IPS-18c (cell line): ENCODE measurements at regions not wholly inside any gene's neighbourhood (a gene's known extent, or its start where the extent isn't known, plus 50 kb on each side); places are given as distances from the start of the nearest gene placed in this dataset.
"Not testable (repeated sequence)": the region's sequence is repeated elsewhere in the genome, so short reads cannot be mapped to it uniquely, and the experiment has no call there.

Experiments
- H3K4me3 ChIP-seq: 2 replicates; pipeline ENCODE4 v1.7.0; 2013; ENCODE audit warnings: low read depth, mild to moderate bottlenecking, low read length, moderate library complexity; ENCODE audit not compliant: insufficient read depth
- H3K9me3 ChIP-seq: one replicate; pipeline ENCODE4 v1.6.1; 2013; ENCODE audit warnings: mild to moderate bottlenecking, low read length, moderate library complexity; ENCODE audit not compliant: control insufficient read depth, insufficient read depth

- Histone ChIP-seq H3K9me3 (no peaks in the 10 kb centered on the region), H3K4me3 (no peak overlapping the region)
Measured at GRCh38 chr5:143893638-143894037, 81.7 kb downstream of the HMHB1 start.

DNA sequence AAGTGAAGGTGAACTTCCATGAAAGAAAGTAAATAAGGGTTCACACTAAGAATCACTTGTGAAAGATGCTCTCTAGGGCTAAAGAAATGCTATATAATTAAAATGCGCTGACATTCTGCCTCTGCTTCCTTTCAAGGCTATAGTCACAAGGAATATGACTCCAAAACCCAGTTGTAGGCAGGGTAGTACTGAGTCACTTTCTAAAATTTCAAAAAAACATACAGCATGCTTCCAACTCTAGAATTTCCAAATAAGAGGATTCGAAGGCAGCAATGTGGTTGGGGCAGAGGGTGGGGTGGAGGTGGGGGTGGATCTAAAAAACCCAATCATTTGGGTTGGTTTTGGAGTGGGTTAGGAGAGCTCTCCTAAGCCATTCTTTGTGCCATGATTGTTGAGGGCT, 84.6 kb downstream of the HMHB1 start:
- Histone ChIP-seq H3K4me3 (no peak overlapping the region), H3K9me3 (no peaks in the 10 kb centered on the region)

- no peaks in the 10 kb centered on the region for H3K9me3 ChIP-seq
- H3K4me3 ChIP-seq: no peak overlapping the region
Measured at GRCh38 chr5:143896966-143897365, 85.0 kb downstream of the HMHB1 start.

DNA sequence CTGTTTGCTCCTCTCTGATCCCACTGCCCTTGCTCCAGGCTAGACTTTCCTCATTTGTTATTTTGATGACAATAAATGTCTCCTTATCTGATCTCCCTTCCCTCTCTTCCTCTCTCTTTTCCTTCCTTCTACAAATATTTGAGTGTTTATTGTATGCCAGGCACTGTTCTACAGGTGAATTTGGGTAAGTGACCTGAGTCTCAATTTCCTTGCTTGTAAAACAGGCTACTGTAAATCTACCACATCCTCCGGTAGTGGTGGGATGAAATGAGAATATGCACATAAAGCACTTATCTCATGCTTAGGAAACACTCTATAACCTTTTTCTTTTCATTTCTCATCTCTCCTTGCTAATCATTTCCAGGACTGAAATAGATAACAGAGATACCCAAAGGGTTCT, 86.4 kb downstream of the HMHB1 start:
- H3K4me3 ChIP-seq: no peak overlapping the region
- H3K9me3 ChIP-seq: no peaks in the 10 kb centered on the region

GRCh38 chr5:143898916-143899591, 87.1 kb downstream of the HMHB1 start:
- Histone ChIP-seq H3K4me3 (no peak overlapping the region), H3K9me3 (no peaks in the 10 kb centered on the region)

DNA sequence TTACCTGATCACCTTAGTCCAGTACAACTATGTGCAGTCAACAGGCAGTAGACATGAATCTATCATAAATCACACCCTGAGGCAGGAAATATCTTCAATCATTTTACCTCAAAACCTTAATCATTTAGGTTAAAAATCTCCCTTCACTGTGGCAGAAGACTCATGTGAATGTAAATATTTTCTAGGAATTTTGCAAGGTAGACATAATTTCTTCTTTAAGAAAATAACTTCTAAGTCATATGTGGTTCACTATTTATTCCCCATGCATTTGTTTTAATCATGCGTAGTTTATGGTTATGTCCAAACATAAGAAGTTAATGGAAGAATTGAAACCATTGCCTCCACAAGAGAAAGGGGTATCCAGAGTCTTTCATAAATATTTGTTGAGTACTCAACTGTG, 97.0 kb downstream of the HMHB1 start:
- no peak overlapping the region for H3K4me3 ChIP-seq
- no peaks in the 10 kb centered on the region for H3K9me3 ChIP-seq

GRCh38 chr5:143913008-143913752, 101.2 kb downstream of the HMHB1 start:
- Histone ChIP-seq H3K9me3 (no peaks in the 10 kb centered on the region), H3K4me3 (no peak overlapping the region)

DNA sequence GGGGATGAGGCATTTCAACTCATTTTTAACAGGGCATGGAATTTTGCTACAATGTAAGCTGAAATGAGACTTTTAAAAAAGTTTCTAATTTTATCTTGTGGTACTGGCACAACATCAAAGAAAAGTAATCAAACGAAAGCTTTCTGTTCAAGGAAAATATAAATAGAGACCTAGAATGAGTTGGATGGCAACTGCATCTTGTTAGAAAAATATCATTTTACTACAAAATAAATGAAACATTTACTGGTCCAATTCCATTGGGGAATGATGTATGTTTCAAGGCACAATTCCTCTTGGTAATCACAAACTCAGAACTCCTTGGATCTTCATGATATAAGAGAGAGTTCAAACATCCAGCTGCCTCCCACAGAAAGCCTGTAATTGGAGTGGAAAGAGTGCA, 102.8 kb downstream of the HMHB1 start:
- no peak overlapping the region for H3K4me3 ChIP-seq
- no peaks in the 10 kb centered on the region for H3K9me3 ChIP-seq

- H3K9me3 ChIP-seq: no peaks in the 10 kb centered on the region
- no peak overlapping the region for H3K4me3 ChIP-seq
Measured at GRCh38 chr5:143916451-143916850, 104.5 kb downstream of the HMHB1 start.

DNA sequence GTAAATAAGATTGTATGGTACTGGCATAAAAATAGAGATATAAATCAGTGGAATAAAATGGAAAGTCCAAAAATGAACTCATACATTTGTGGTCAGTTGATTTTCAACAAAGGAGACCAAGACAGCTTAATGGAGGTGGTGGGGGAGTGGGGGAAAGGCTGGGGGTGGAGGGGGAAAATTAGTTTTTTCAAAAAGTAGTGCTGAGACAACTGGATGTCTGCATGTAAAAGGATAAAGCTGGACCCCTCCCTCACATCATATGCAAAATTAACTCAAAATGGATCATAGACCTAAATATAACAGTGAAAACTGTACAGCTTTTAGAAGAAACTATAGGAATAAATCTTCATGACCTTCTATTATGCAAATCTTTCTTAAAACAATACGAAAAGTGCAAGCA, 107.0 kb downstream of the HMHB1 start:
- Histone ChIP-seq H3K4me3 (no peak overlapping the region), H3K9me3 (no peaks in the 10 kb centered on the region)

DNA sequence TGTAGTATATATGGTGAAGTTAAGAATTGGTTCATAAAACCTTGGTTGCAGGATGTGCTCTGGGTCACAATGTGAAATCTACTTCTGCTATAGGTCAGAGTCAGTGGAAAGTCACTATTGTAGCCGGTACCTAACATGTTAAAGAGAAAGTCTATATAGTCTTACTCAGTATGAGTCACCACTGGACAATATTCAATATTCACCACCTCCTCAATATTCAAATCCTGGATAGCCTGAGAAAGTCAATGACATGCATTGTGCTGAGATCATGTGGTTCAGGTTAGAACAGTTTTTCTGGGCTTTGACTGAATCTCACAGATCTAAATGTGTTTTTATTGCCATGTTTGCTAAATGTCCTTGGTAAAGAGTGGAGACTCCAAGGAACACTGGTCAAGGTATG, 108.8 kb downstream of the HMHB1 start:
- Histone ChIP-seq H3K4me3 (no peak overlapping the region), H3K9me3 (no peaks in the 10 kb centered on the region)

GRCh38 chr5:143921525-143922311, 109.8 kb downstream of the HMHB1 start:
- no peak overlapping the region for H3K4me3 ChIP-seq
- no peaks in the 10 kb centered on the region for H3K9me3 ChIP-seq

DNA sequence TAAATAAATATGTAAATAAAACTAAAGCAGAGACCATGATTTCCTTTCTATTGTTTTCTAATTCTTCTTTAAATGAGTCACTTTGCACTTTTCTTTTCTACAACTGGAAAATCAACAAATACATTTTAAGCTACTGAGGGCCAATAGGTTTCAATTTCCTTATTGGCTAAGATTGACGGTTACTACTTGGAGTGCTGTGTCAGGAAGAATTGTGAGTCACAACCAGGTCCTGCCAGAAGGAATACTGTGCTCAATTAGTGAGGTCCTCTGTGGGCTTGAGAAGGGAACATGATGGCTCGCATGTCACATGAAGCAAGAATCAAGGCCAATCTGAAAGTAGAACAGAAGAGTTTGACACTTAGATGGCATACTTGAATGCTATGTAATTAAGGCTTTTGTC, 110.8 kb downstream of the HMHB1 start:
- H3K9me3 ChIP-seq: no peaks in the 10 kb centered on the region
- no peak overlapping the region for H3K4me3 ChIP-seq

DNA sequence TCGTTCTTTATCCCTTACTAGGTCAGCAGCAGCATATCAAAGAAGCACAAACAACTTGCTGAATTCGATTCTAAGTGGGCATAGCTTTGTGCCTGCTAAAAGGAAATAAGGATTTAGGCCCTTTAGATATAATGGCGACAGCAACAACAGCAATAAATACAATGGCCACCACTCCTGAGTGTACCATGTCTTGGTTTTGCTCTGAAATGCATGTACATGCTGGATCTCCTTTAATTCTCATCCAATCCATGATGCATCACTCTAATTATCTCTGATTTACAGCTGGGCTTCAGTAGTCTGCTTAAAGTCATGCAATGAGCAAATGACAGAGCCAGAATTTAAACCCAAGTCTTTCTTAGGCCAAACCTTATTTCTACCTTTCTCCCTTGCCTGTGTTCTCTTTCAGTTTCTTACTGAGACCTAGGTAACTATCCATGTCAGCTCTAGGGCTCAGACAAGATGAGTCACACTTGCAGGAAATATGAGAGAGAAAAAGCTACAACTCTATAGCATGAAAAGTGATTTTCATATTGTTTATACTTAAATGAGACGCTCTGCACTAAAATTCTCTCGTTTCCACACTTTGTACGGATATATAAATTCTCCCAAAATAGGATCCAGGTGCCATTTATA, 111.8 kb downstream of the HMHB1 start:
- no peaks in the 10 kb centered on the region for H3K9me3 ChIP-seq
- H3K4me3 ChIP-seq: no peak overlapping the region

DNA sequence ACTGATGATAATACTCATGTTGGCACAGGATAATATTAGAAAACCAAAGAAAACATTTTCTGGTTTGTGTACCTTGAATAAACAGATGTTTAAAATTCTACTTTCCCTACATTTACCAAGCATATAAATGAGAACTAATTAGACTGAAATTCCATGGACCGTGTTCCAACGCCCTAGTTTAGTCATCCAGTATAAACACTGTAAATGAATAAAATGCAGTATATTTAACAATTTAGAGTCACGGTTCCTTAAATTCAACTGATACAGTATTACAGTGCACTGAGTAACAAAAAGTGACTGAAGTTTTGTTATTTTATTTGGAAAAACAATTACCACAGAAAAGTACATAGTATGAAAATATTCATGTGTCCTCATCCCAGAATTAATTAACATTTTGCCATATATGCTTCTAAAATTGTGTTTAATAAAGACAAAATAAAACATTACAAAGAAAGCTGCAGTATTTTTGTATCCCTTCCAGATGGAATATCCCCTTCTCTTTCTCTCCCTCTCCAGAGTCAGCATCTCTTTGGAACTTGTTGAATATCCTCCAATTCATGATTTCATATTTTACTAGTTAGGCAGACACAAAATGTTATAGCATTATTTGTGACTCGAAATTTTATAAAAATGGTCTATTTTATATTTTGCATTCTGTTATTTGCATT, 112.5 kb downstream of the HMHB1 start:
- Histone ChIP-seq H3K9me3 (no peaks in the 10 kb centered on the region), H3K4me3 (no peak overlapping the region)

DNA sequence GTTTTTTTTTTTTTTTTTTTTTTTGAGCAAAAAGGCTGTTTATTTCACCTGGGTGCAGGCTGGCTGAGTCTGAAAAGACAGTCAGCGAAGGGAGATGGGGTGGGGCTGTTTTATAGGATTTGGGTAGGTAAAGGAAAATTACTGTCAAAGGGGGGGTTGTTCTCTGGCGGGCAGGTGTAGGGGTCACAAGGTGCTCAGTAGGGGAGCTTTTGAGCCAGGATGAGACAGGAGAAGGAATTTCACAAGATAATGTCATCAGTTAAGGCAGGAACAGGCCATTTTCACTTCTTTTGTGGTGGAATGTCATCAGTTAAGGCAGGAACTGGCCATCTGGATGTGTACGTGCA, 113.0 kb downstream of the HMHB1 start:
- H3K4me3 ChIP-seq, H3K9me3 ChIP-seq: not testable (repeated sequence)

GRCh38 chr5:143929486-143929885, 117.5 kb downstream of the HMHB1 start:
- Histone ChIP-seq H3K4me3 (no peak overlapping the region), H3K9me3 (no peaks in the 10 kb centered on the region)
